HG03066 (cell line): ENCODE measurements at regions not wholly inside any gene's neighbourhood (a gene's known extent, or its start where the extent isn't known, plus 50 kb on each side); places are given as distances from the start of the nearest gene placed in this dataset.

Source experiments
- ATAC-seq: cut with Tn5 transposase; IDR thresholded peaks from one replicate; pipeline ENCODE4 v1.9.1; 2021; ENCODE audit warnings: low read depth; ENCODE audit not compliant: unreplicated experiment

- no peak for ATAC-seq
Observed at GRCh38 chr9:117775591-117775990, 71.4 kb downstream of the TLR4 start.

- no peak for ATAC-seq
Observed at GRCh38 chr9:117777823-117778222, 73.6 kb downstream of the TLR4 start.

- no peak for ATAC-seq
Observed at GRCh38 chr9:117779760-117780159, 75.6 kb downstream of the TLR4 start.

GRCh38 chr9:117782931-117783788 is 79.0 kb downstream of the TLR4 start:
- peak; percentile 68 for ATAC-seq

- ATAC-seq, result peak; percentile 77
Observed at GRCh38 chr9:117783828-117784227, 79.6 kb downstream of the TLR4 start.

- no peak for ATAC-seq
Observed at GRCh38 chr9:117784996-117785395, 80.8 kb downstream of the TLR4 start.

- ATAC-seq, result no peak
Observed at GRCh38 chr9:117787746-117788145, 83.5 kb downstream of the TLR4 start.

- no peak for ATAC-seq
Observed at GRCh38 chr9:117795271-117795670, 91.1 kb downstream of the TLR4 start.

GRCh38 chr9:117796681-117797080 is 92.5 kb downstream of the TLR4 start:
- no peak for ATAC-seq

GRCh38 chr9:117800389-117800788 is 96.2 kb downstream of the TLR4 start:
- ATAC-seq, result no peak

GRCh38 chr9:117809751-117810150 is 105.5 kb downstream of the TLR4 start:
- no peak for ATAC-seq

GRCh38 chr9:117815315-117815714 is 111.1 kb downstream of the TLR4 start:
- no peak for ATAC-seq

GRCh38 chr9:117815948-117816347 is 111.7 kb downstream of the TLR4 start:
- no peak for ATAC-seq

- ATAC-seq, result no peak
Observed at GRCh38 chr9:117821954-117822353, 117.8 kb downstream of the TLR4 start.

GRCh38 chr9:117823576-117823975 is 119.4 kb downstream of the TLR4 start:
- no peak for ATAC-seq

- peak; percentile 91 for ATAC-seq
Observed at GRCh38 chr9:117825609-117826347, 121.6 kb downstream of the TLR4 start.

GRCh38 chr9:117826837-117827236 is 122.6 kb downstream of the TLR4 start:
- no peak for ATAC-seq

GRCh38 chr9:117827456-117827855 is 123.3 kb downstream of the TLR4 start:
- no peak for ATAC-seq

GRCh38 chr9:117828466-117828865 is 124.3 kb downstream of the TLR4 start:
- no peak for ATAC-seq

GRCh38 chr9:117835798-117836197 is 131.6 kb downstream of the TLR4 start:
- no peak for ATAC-seq

GRCh38 chr9:117839862-117840261 is 135.7 kb downstream of the TLR4 start:
- ATAC-seq, result no peak
